ENCODE measurements at regions not wholly inside any gene's neighbourhood (a gene's known extent, or its start where the extent isn't known, plus 50 kb on each side); places are given as distances from the start of the nearest gene placed in this dataset.

DNA sequence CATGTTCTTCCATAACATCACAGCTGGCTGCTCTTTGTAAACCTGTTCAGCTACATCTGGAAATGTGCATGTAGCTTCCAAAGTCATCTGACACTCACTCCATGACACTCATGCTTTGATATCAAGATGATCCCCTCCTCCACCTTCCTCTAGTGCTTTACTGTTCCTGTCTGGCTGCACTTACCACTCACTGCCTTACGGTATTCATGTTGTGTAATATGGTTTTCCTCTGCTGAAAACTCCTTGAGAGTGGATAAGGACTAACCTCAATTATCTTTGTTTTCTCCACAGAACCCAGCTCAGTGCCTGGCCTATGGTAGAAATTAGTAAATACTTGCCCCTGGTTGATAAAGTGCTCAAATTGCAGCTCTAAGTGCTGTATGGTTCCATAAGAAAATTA, 483.9 kb downstream of the HTR7 start:
- Histone ChIP-seq H3K27ac (ENCODE audit: low read length) (no peak overlapping the region), H3K4me3 (ENCODE audit: low read length) (no peak overlapping the region), H3K9me3 (replicated peaks; ENCODE audit: control insufficient read depth, low read depth, low read length) (no peaks in the 10 kb centered on the region), H3K4me1 (ENCODE audit: control insufficient read depth, insufficient read depth, low read length) (no peaks in the 10 kb centered on the region), H3K27me3 (ENCODE audit: control insufficient read depth, insufficient read depth, low read length) (no peaks in the 10 kb centered on the region), H3K36me3 (ENCODE audit: control insufficient read depth, insufficient read depth, low read length) (no peaks in the 10 kb centered on the region)
- WGBS (ENCODE audit: insufficient coverage): no CpG with 5 or more reads among the region's 1 CpG
- DNase-seq: no peak

- no CpG with 5 or more reads among the region's 3 CpGs for WGBS (ENCODE audit: insufficient coverage)
- no peak overlapping the region for H3K27ac ChIP-seq (ENCODE audit: low read length)
- H3K9me3 ChIP-seq (replicated peaks; ENCODE audit: control insufficient read depth, low read depth, low read length): no peaks in the 10 kb centered on the region
- H3K27me3 ChIP-seq (ENCODE audit: control insufficient read depth, insufficient read depth, low read length): no peaks in the 10 kb centered on the region
- DNase-seq: peak; percentile 27
- H3K4me3 ChIP-seq (ENCODE audit: low read length): no peak overlapping the region
- H3K4me1 ChIP-seq (ENCODE audit: control insufficient read depth, insufficient read depth, low read length): no peaks in the 10 kb centered on the region
- no peaks in the 10 kb centered on the region for H3K36me3 ChIP-seq (ENCODE audit: control insufficient read depth, insufficient read depth, low read length)
These were observed 479.2 kb downstream of the HTR7 start for GRCh38 chr10:90378524-90379076.

GRCh38 chr10:90381468-90381867, 476.4 kb downstream of the HTR7 start:
- H3K27me3 ChIP-seq (ENCODE audit: control insufficient read depth, insufficient read depth, low read length): no peaks in the 10 kb centered on the region
- no peaks in the 10 kb centered on the region for H3K9me3 ChIP-seq (replicated peaks; ENCODE audit: control insufficient read depth, low read depth, low read length)
- H3K27ac ChIP-seq (ENCODE audit: low read length): no peak overlapping the region
- no peaks in the 10 kb centered on the region for H3K4me1 ChIP-seq (ENCODE audit: control insufficient read depth, insufficient read depth, low read length)
- no peak for DNase-seq
- WGBS (ENCODE audit: insufficient coverage): no CpG with 5 or more reads among the region's 2 CpGs
- H3K36me3 ChIP-seq (ENCODE audit: control insufficient read depth, insufficient read depth, low read length): no peaks in the 10 kb centered on the region
- H3K4me3 ChIP-seq (ENCODE audit: low read length): no peak overlapping the region

DNA sequence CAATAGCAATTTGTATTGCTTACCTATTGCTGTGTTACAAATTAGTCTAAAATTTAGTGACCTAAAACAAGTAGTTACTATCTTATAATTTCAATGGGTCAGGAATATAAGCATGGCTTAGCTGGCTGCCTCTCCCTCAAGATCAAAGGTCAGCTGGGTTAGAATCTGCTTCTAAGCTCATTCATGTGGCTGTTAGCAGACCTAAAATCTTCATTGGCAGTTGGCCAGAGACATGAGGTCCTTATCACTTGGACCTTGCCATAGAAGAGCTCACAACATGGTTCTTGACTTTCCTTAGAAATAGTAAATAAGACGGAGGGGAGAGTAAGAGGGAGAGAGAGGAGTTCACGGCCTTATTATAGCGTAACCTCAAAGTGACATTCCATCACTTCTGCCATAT, 468.0 kb downstream of the HTR7 start:
- Histone ChIP-seq H3K4me3 (ENCODE audit: low read length) (no peak overlapping the region), H3K27ac (ENCODE audit: low read length) (no peak overlapping the region), H3K4me1 (ENCODE audit: control insufficient read depth, insufficient read depth, low read length) (no peaks in the 10 kb centered on the region), H3K36me3 (ENCODE audit: control insufficient read depth, insufficient read depth, low read length) (no peaks in the 10 kb centered on the region), H3K27me3 (ENCODE audit: control insufficient read depth, insufficient read depth, low read length) (no peaks in the 10 kb centered on the region), H3K9me3 (replicated peaks; ENCODE audit: control insufficient read depth, low read depth, low read length) (no peaks in the 10 kb centered on the region)
- WGBS (ENCODE audit: insufficient coverage): no CpG with 5 or more reads among the region's 3 CpGs
- no peak for DNase-seq

DNA sequence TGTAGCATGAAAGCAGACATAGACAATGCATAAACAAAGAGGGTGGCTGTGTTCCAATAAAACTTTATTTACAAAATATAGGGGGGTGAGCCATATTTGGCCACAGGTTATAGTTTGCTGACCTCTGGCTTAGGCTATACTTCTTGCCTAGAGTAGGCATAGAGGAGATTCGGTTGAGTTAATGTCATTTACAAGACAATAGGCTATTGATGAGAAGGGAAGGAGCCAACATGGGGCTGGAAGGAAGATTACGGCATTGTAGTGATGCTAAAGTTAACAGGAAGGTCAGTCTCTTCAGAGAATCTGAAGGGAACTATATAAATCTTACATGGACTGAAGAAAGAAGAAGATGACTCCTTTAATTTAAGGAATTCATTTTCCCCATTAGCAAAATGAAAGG, 463.5 kb downstream of the HTR7 start:
- no peaks in the 10 kb centered on the region for H3K4me1 ChIP-seq (ENCODE audit: control insufficient read depth, insufficient read depth, low read length)
- H3K27ac ChIP-seq (ENCODE audit: low read length): no peak overlapping the region
- H3K36me3 ChIP-seq (ENCODE audit: control insufficient read depth, insufficient read depth, low read length): no peaks in the 10 kb centered on the region
- WGBS (ENCODE audit: insufficient coverage): 50% methylated on average over 1 of the region's 2 CpGs
- no peak for DNase-seq
- no peaks in the 10 kb centered on the region for H3K9me3 ChIP-seq (replicated peaks; ENCODE audit: control insufficient read depth, low read depth, low read length)
- H3K4me3 ChIP-seq (ENCODE audit: low read length): no peak overlapping the region
- H3K27me3 ChIP-seq (ENCODE audit: control insufficient read depth, insufficient read depth, low read length): no peaks in the 10 kb centered on the region

DNA sequence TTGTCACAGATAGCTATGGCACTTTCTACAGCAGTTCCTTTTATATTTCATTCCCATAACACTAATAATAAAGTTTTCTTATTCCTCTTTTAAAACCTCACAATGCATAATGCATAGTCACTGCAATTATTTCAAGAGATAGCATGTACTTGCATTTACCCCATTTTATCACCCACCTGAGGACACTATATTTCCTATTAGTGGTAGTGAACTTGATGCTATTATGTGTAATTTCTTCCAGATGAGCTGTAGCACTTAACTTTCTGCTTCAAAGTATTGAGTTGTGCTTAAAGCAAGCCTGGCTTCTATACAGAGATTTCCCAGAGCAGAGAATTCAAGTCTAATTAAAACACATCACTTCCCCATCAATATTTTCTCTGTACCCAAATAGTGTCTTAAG, 461.1 kb downstream of the HTR7 start:
- Histone ChIP-seq H3K36me3 (ENCODE audit: control insufficient read depth, insufficient read depth, low read length) (no peaks in the 10 kb centered on the region), H3K27me3 (ENCODE audit: control insufficient read depth, insufficient read depth, low read length) (no peaks in the 10 kb centered on the region), H3K4me3 (ENCODE audit: low read length) (no peak overlapping the region), H3K4me1 (ENCODE audit: control insufficient read depth, insufficient read depth, low read length) (no peaks in the 10 kb centered on the region), H3K27ac (ENCODE audit: low read length) (no peak overlapping the region), H3K9me3 (replicated peaks; ENCODE audit: control insufficient read depth, low read depth, low read length) (no peaks in the 10 kb centered on the region)
- peak; percentile 66 for DNase-seq

DNA sequence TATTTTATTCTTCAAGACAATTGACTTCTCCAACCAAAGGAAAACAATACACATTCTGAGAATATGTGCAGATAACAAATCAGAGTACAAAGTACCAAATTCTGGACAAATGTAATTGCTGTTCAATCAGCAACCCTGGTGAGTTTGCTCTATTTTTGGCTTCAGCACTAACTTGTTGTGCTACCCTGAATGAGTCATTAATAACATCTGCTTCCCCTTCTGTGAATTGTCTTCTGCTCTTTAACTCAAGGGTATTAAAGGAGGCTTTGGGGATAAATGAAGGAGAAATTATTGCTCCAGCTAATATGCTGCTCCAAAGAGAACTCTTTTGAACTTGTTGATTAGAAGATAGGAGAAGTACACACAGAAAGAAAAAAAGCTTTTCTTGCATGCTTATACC, 459.3 kb downstream of the HTR7 start:
- Histone ChIP-seq H3K9me3 (replicated peaks; ENCODE audit: control insufficient read depth, low read depth, low read length) (no peaks in the 10 kb centered on the region), H3K4me3 (ENCODE audit: low read length) (no peak overlapping the region), H3K27me3 (ENCODE audit: control insufficient read depth, insufficient read depth, low read length) (no peaks in the 10 kb centered on the region), H3K36me3 (ENCODE audit: control insufficient read depth, insufficient read depth, low read length) (no peaks in the 10 kb centered on the region), H3K4me1 (ENCODE audit: control insufficient read depth, insufficient read depth, low read length) (no peaks in the 10 kb centered on the region), H3K27ac (ENCODE audit: low read length) (no peak overlapping the region)
- DNase-seq: peak; percentile 21

DNA sequence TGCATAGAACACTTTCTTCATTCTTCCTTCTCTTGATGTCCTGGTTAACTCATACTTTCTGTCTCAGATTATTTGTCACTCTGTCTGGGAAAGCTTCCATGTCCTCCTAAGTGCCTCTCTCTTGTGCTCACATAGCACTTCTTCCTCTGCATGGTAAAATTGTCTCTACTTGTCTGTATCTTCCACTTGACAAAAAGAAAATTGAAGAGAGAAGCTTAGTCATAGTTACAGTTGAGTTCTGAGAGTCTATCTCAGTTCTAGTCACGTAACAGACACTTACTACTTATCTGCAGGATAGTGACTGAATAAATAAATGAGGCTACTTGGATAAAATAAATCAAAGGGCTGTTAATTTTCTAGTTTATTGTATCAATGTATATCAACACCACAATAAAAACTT, 458.1 kb downstream of the HTR7 start:
- Histone ChIP-seq H3K27me3 (ENCODE audit: control insufficient read depth, insufficient read depth, low read length) (no peaks in the 10 kb centered on the region), H3K4me3 (ENCODE audit: low read length) (no peak overlapping the region), H3K36me3 (ENCODE audit: control insufficient read depth, insufficient read depth, low read length) (no peaks in the 10 kb centered on the region), H3K27ac (ENCODE audit: low read length) (no peak overlapping the region), H3K4me1 (ENCODE audit: control insufficient read depth, insufficient read depth, low read length) (no peaks in the 10 kb centered on the region), H3K9me3 (replicated peaks; ENCODE audit: control insufficient read depth, low read depth, low read length) (no peaks in the 10 kb centered on the region)
- WGBS (ENCODE audit: insufficient coverage): no CpG with 5 or more reads among the region's 1 CpG
- no peak for DNase-seq

- no peaks in the 10 kb centered on the region for H3K9me3 ChIP-seq (replicated peaks; ENCODE audit: control insufficient read depth, low read depth, low read length)
- WGBS (ENCODE audit: insufficient coverage): no CpG with 5 or more reads among the region's 2 CpGs
- peak; percentile 69 for DNase-seq
- H3K4me1 ChIP-seq (ENCODE audit: control insufficient read depth, insufficient read depth, low read length): no peaks in the 10 kb centered on the region
- H3K4me3 ChIP-seq (ENCODE audit: low read length): no peak overlapping the region
- no peaks in the 10 kb centered on the region for H3K27me3 ChIP-seq (ENCODE audit: control insufficient read depth, insufficient read depth, low read length)
- no peak overlapping the region for H3K27ac ChIP-seq (ENCODE audit: low read length)
- H3K36me3 ChIP-seq (ENCODE audit: control insufficient read depth, insufficient read depth, low read length): no peaks in the 10 kb centered on the region
These were observed 454.4 kb downstream of the HTR7 start for GRCh38 chr10:90403211-90404000.

- peaks cover 3% of the 10 kb centered on the region for H3K9me3 ChIP-seq (replicated peaks; ENCODE audit: control insufficient read depth, low read depth, low read length)
These were observed 450.7 kb downstream of the HTR7 start for GRCh38 chr10:90407131-90407530.

DNA sequence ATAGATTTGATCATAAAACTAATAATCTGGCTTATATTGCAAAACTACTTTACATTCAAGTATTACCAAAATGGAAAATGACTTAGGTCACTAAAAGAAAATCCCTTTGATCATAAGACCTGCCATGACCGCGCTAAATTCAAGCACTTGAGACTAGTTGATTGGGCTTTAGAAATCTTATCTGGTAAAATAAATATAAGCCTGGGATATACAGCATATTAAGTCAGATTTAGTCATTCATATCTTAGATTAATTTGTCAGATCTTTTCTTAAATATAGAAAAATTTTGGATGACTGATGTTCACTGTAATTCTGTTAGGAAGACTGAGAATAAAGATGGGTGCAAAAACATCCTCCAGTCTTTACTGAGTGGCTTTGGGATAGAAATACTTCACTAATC, 450.0 kb downstream of the HTR7 start:
- no peaks in the 10 kb centered on the region for H3K27me3 ChIP-seq (ENCODE audit: control insufficient read depth, insufficient read depth, low read length)
- H3K9me3 ChIP-seq (replicated peaks; ENCODE audit: control insufficient read depth, low read depth, low read length): peaks cover 3% of the 10 kb centered on the region
- H3K27ac ChIP-seq (ENCODE audit: low read length): no peak overlapping the region
- WGBS (ENCODE audit: insufficient coverage): no CpG with 5 or more reads among the region's 2 CpGs
- no peaks in the 10 kb centered on the region for H3K4me1 ChIP-seq (ENCODE audit: control insufficient read depth, insufficient read depth, low read length)
- no peaks in the 10 kb centered on the region for H3K36me3 ChIP-seq (ENCODE audit: control insufficient read depth, insufficient read depth, low read length)
- H3K4me3 ChIP-seq (ENCODE audit: low read length): no peak overlapping the region
- DNase-seq: no peak

More at GRCh38 chr10:90407131-90407530, 450.7 kb downstream of the HTR7 start:
- Histone ChIP-seq H3K4me3 (ENCODE audit: low read length) (no peak overlapping the region), H3K4me1 (ENCODE audit: control insufficient read depth, insufficient read depth, low read length) (no peaks in the 10 kb centered on the region), H3K27ac (ENCODE audit: low read length) (no peak overlapping the region), H3K27me3 (ENCODE audit: control insufficient read depth, insufficient read depth, low read length) (no peaks in the 10 kb centered on the region), H3K36me3 (ENCODE audit: control insufficient read depth, insufficient read depth, low read length) (no peaks in the 10 kb centered on the region)
- no CpG with 5 or more reads among the region's 3 CpGs for WGBS (ENCODE audit: insufficient coverage)
- DNase-seq: no peak

Data from muscle of leg (tissue), 3 donors.